ENCODE measurements at regions not wholly inside any gene's neighbourhood (a gene's known extent, or its start where the extent isn't known, plus 50 kb on each side); places are given as distances from the start of the nearest gene placed in this dataset.
"Not testable (repeated sequence)": the region's sequence is repeated elsewhere in the genome, so short reads cannot be mapped to it uniquely, and the experiment has no call there.

GRCh38 chrX:40422021-40422420, 158.7 kb upstream of the ATP6AP2 start:
- DNase-seq (ENCODE audit: low read depth) = no peak
- H3K4me3 ChIP-seq (ENCODE audit: low read depth, low read length) = no peak overlapping the region

- H3K4me3 ChIP-seq (ENCODE audit: low read depth, low read length) = no peak overlapping the region
- DNase-seq (ENCODE audit: low read depth) = no peak
Observed at GRCh38 chrX:40420899-40421729, 159.7 kb upstream of the ATP6AP2 start.

GRCh38 chrX:40418813-40419195, 162.0 kb upstream of the ATP6AP2 start:
- no peak overlapping the region for H3K4me3 ChIP-seq (ENCODE audit: low read depth, low read length)
- DNase-seq (ENCODE audit: low read depth) = no peak

GRCh38 chrX:40418146-40418812, 162.5 kb upstream of the ATP6AP2 start:
- DNase-seq (ENCODE audit: low read depth) = no peak
- no peak overlapping the region for H3K4me3 ChIP-seq (ENCODE audit: low read depth, low read length)

- H3K4me3 ChIP-seq (ENCODE audit: low read depth, low read length) = no peak overlapping the region
- no peak for DNase-seq (ENCODE audit: low read depth)
Observed at GRCh38 chrX:40415675-40416074, 165.1 kb upstream of the ATP6AP2 start.

- DNase-seq (ENCODE audit: low read depth) = no peak
- H3K4me3 ChIP-seq (ENCODE audit: low read depth, low read length) = no peak overlapping the region
Observed at GRCh38 chrX:40414335-40414734, 166.4 kb upstream of the ATP6AP2 start.

GRCh38 chrX:40411340-40412111, 169.2 kb upstream of the ATP6AP2 start:
- no peak for DNase-seq (ENCODE audit: low read depth)

GRCh38 chrX:40410859-40411258, 169.9 kb upstream of the ATP6AP2 start:
- DNase-seq (ENCODE audit: low read depth) = no peak
- H3K4me3 ChIP-seq (ENCODE audit: low read depth, low read length) = no peak overlapping the region

More at GRCh38 chrX:40411340-40412111, 169.2 kb upstream of the ATP6AP2 start:
- H3K4me3 ChIP-seq (ENCODE audit: low read depth, low read length) = no peak overlapping the region

- no peak for DNase-seq (ENCODE audit: low read depth)
Observed at GRCh38 chrX:40406330-40406859, 174.4 kb upstream of the ATP6AP2 start.

GRCh38 chrX:40405399-40405798, 175.4 kb upstream of the ATP6AP2 start:
- no peak for DNase-seq (ENCODE audit: low read depth)
- no peak overlapping the region for H3K4me3 ChIP-seq (ENCODE audit: low read depth, low read length)

More at GRCh38 chrX:40406330-40406859, 174.4 kb upstream of the ATP6AP2 start:
- no peak overlapping the region for H3K4me3 ChIP-seq (ENCODE audit: low read depth, low read length)

- DNase-seq (ENCODE audit: low read depth) = no peak
- H3K4me3 ChIP-seq (ENCODE audit: low read depth, low read length) = no peak overlapping the region
Observed at GRCh38 chrX:40403757-40404156, 177.0 kb upstream of the ATP6AP2 start.

- peak; percentile 4 for DNase-seq (ENCODE audit: low read depth)
- no peak overlapping the region for H3K4me3 ChIP-seq (ENCODE audit: low read depth, low read length)
Observed at GRCh38 chrX:40402831-40403533, 177.8 kb upstream of the ATP6AP2 start.

- no peak overlapping the region for H3K4me3 ChIP-seq (ENCODE audit: low read depth, low read length)
- no peak for DNase-seq (ENCODE audit: low read depth)
Observed at GRCh38 chrX:40395102-40395501, 185.7 kb upstream of the ATP6AP2 start.

- H3K4me3 ChIP-seq (ENCODE audit: low read depth, low read length) = no peak overlapping the region
- no peak for DNase-seq (ENCODE audit: low read depth)
Observed at GRCh38 chrX:40394302-40394701, 186.5 kb upstream of the ATP6AP2 start.

GRCh38 chrX:40392599-40392998, 188.2 kb upstream of the ATP6AP2 start:
- no peak overlapping the region for H3K4me3 ChIP-seq (ENCODE audit: low read depth, low read length)
- DNase-seq (ENCODE audit: low read depth) = no peak

- no peak for DNase-seq (ENCODE audit: low read depth)
- no peak overlapping the region for H3K4me3 ChIP-seq (ENCODE audit: low read depth, low read length)
Observed at GRCh38 chrX:40391662-40392061, 189.1 kb upstream of the ATP6AP2 start.

- no peak for DNase-seq (ENCODE audit: low read depth)
- H3K4me3 ChIP-seq (ENCODE audit: low read depth, low read length) = no peak overlapping the region
Observed at GRCh38 chrX:40389555-40389954, 191.2 kb upstream of the ATP6AP2 start.

- H3K4me3 ChIP-seq (ENCODE audit: low read depth, low read length) = no peak overlapping the region
- DNase-seq (ENCODE audit: low read depth) = no peak
Observed at GRCh38 chrX:40388441-40388840, 192.3 kb upstream of the ATP6AP2 start.

GRCh38 chrX:40387869-40388268, 192.9 kb upstream of the ATP6AP2 start:
- not testable (repeated sequence) for DNase-seq (ENCODE audit: low read depth); H3K4me3 ChIP-seq (ENCODE audit: low read depth, low read length)

Data from skeletal muscle cell (primary cell).